Endothelial cell of umbilical vein (primary cell): ENCODE measurements at regions not wholly inside any gene's neighbourhood (a gene's known extent, or its start where the extent isn't known, plus 50 kb on each side); places are given as distances from the start of the nearest gene placed in this dataset.
A peak's percentile ranks its signal among the peaks of the same experiment; 100 is the strongest.

Experiments
- BruUV-seq: library from RNA; stranded (reverse); fragments of 400-500 nt; replicated peaks from 2 replicates; lab custom pipeline; 2021; lab: Mats Ljungman, UMichigan
- CTCF ChIA-PET: fragments of 300-600, 350-600 bp; sonication (Branson Sonifier 250); formaldehyde crosslinking; loops from one replicate; lab custom pipeline; 2021; ENCODE audit warnings: antibody characterized with exemption, inconsistent platforms; lab: Charles Lee
- POLR2A ChIA-PET: fragments of 300-600, 350-600 bp; sonication (Branson Sonifier 250); formaldehyde crosslinking; loops from one replicate; lab custom pipeline; 2021; ENCODE audit warnings: antibody characterized with exemption, inconsistent platforms; lab: Charles Lee
- DNase-seq: peaks from one replicate; pipeline ENCODE4 v3.0.0-alpha.2; 2011; ENCODE audit warnings: low read depth, low spot score
- FAIRE-seq: peaks from 2 replicates; lab custom pipeline; 2011; peaks lifted over from hg19 to GRCh38; lab: Jason Lieb, UNC
- H2AFZ ChIP-seq: 2 replicates; pipeline ENCODE4 v1.6.0; 2012; ENCODE audit warnings: low read depth, low read length, control low read depth, inconsistent platforms
- H3K27ac ChIP-seq: 2 replicates; pipeline ENCODE4 v1.5.1; 2011; ENCODE audit warnings: low read depth, mild to moderate bottlenecking, control low read depth, low read length, moderate library complexity; ENCODE audit not compliant: insufficient read depth
- H3K27me3 ChIP-seq, 2 experiments: 2 replicates each; pipeline versions ENCODE4 v1.6.0 to v1.6.1; 2011; ENCODE audit warnings: low read length in 2 of 2, mixed read lengths in 1 of 2; ENCODE audit not compliant: control insufficient read depth in 2 of 2, insufficient read depth in 2 of 2
- H3K36me3 ChIP-seq, 2 experiments: 2 replicates in 1 of 2; 3 replicates in 1 of 2; pipeline ENCODE4 v1.5.1; 2011; ENCODE audit warnings: low read length in 2 of 2, mild to moderate bottlenecking in 1 of 2, moderate library complexity in 1 of 2; ENCODE audit not compliant: control insufficient read depth in 2 of 2, insufficient read depth in 2 of 2; ENCODE audit errors: extremely low read depth in 1 of 2
- H3K4me1 ChIP-seq: 3 replicates; pipeline ENCODE4 v1.5.1; 2011; ENCODE audit warnings: mild to moderate bottlenecking, low read length; ENCODE audit not compliant: control insufficient read depth, insufficient read depth; ENCODE audit errors: extremely low read depth
- H3K4me2 ChIP-seq: 2 replicates; pipeline ENCODE4 v1.6.1; 2011; ENCODE audit warnings: low read length, control low read depth, mixed read lengths; ENCODE audit not compliant: insufficient read depth
- H3K4me3 ChIP-seq, 3 experiments: fragments of 200-600 bp in 1 of 3; sonication (generic), shearing (Covaris generic) in 1 of 3; replicated peaks in 1 of 3; 2 replicates each; pipeline ENCODE4 v1.5.1; 2011 to 2016; ENCODE audit warnings: control low read depth in 3 of 3, low read length in 3 of 3, mild to moderate bottlenecking in 2 of 3, inconsistent platforms in 1 of 3, low read depth in 1 of 3, moderate library complexity in 1 of 3; ENCODE audit not compliant: insufficient read depth in 1 of 3
- H3K79me2 ChIP-seq: 2 replicates; pipeline ENCODE4 v1.6.0; 2012; ENCODE audit warnings: low read length, inconsistent platforms; ENCODE audit not compliant: control insufficient read depth, insufficient read depth
- H3K9ac ChIP-seq: replicated peaks from 2 replicates; pipeline ENCODE3; 2011; ENCODE audit warnings: low read length, control low read depth; ENCODE audit not compliant: insufficient read depth; ENCODE audit errors: extremely low read depth
- H3K9me1 ChIP-seq: replicated peaks from 3 replicates; pipeline ENCODE4 v1.6.0; 2011; ENCODE audit warnings: mild to moderate bottlenecking, low read length; ENCODE audit not compliant: control insufficient read depth, insufficient read depth; ENCODE audit errors: extremely low read depth
- H3K9me3 ChIP-seq: replicated peaks from 2 replicates; pipeline ENCODE4 v1.5.1; 2012; ENCODE audit warnings: low read length, inconsistent platforms; ENCODE audit not compliant: control insufficient read depth, insufficient read depth
- H4K20me1 ChIP-seq: replicated peaks from 2 replicates; pipeline ENCODE3; 2011; ENCODE audit warnings: mild to moderate bottlenecking, low read length; ENCODE audit not compliant: control insufficient read depth, insufficient read depth; ENCODE audit errors: extremely low read depth
- CTCF ChIP-seq, 2 donors: IDR thresholded peaks; 1 replicate in 1 of 2; 2 replicates in 1 of 2; pipeline ENCODE4 v1.5.1; 2011; ENCODE audit warnings: low read length in 2 of 2, mild to moderate bottlenecking in 2 of 2, moderate library complexity in 2 of 2, control low read depth in 1 of 2, inconsistent platforms in 1 of 2, low read depth in 1 of 2; ENCODE audit not compliant: insufficient read depth in 1 of 2; ENCODE audit errors: extremely low read depth in 1 of 2
- EZH2 ChIP-seq: IDR thresholded peaks from 2 replicates; pipeline ENCODE4 v1.6.1; 2012; ENCODE audit warnings: borderline replicate concordance, low read depth, mild to moderate bottlenecking, moderate library complexity, low read length, inconsistent platforms; ENCODE audit not compliant: severe bottlenecking
- FOS ChIP-seq: IDR thresholded peaks from 2 replicates; pipeline ENCODE4 v1.6.1; 2011; ENCODE audit warnings: mild to moderate bottlenecking, low read length, moderate library complexity, borderline replicate concordance; ENCODE audit not compliant: insufficient read depth
- JUN ChIP-seq: IDR thresholded peaks from 2 replicates; pipeline ENCODE4 v1.6.1; 2011; ENCODE audit warnings: borderline replicate concordance, low read depth; ENCODE audit not compliant: insufficient read length, insufficient read depth
- MAX ChIP-seq: IDR thresholded peaks from 2 replicates; pipeline ENCODE4 v1.6.1; 2011; ENCODE audit not compliant: insufficient read depth, insufficient read length
- MYC ChIP-seq: IDR thresholded peaks from one replicate; pipeline ENCODE4 v1.6.1; 2011; ENCODE audit warnings: mild to moderate bottlenecking, low read depth, low read length
- POLR2A ChIP-seq: IDR thresholded peaks from 2 replicates; pipeline ENCODE4 v1.6.1; 2012; ENCODE audit warnings: low read depth, mild to moderate bottlenecking, control low read depth, low read length
- POLR2AphosphoS5 ChIP-seq: IDR thresholded peaks from 2 replicates; pipeline ENCODE4 v1.6.1; 2012; ENCODE audit warnings: low read depth, mild to moderate bottlenecking, control low read depth, low read length, moderate library complexity; ENCODE audit not compliant: insufficient read depth
- dilution Hi-C: fragments of 300-500 bp; cut with MboI; formaldehyde crosslinking; loops from one replicate; pipeline ENCODE4 v1.15.0; 2019; ENCODE audit warnings: low sequenced_read_pairs; ENCODE audit not compliant: extremely low pct_ligation_motif_present
- intact Hi-C: fragments of 100-400 bp; cut with micrococcal nuclease; formaldehyde crosslinking; loops from one replicate; pipeline ENCODE4 v1.10.0; 2022

- ChIA-PET POLR2A (no interaction called here), CTCF (interaction anchor here (0.7 to 8.4 kb wide), 33 partner anchors 12 to 839 kb away, joined by 3 to 388 read pairs (median 9); partner anchors contain the start of genes AFTPH and LGALSL)
- BruUV-seq, result no TSS peak
- Histone ChIP-seq H3K27ac (no peak overlapping the region), H3K79me2 (no peaks in the 10 kb centered on the region), H3K9me3 (no peaks in the 10 kb centered on the region), H3K4me3 (no peak overlapping the region), H3K9me1 (no peaks in the 10 kb centered on the region), H3K9ac (no peak overlapping the region), H3K4me2 (no peak overlapping the region), H3K4me1 (peaks cover 14% of the 10 kb centered on the region), H4K20me1 (no peaks in the 10 kb centered on the region), H3K36me3 (no peaks in the 10 kb centered on the region), H3K27me3 (no peaks in the 10 kb centered on the region), H2AFZ (peak overlapping the region; percentile 1)
- DNase-seq (peak; percentile 57), FAIRE-seq (peak; percentile 64)
- intact Hi-C loops, result loop anchor here (2.0 kb wide), 4 partner anchors 67 to 1243 kb away; no protein-coding TSS in a partner anchor
- TF ChIP-seq POLR2AphosphoS5, result no peak
- TF ChIP-seq JUN, result no peak
- TF ChIP-seq MYC, result no peak
- TF ChIP-seq FOS, result no peak
- TF ChIP-seq MAX, result no peak
- TF ChIP-seq EZH2, result no peak
- no peak for TF ChIP-seq CTCF (IDR thresholded peaks at IDR 0.05; ENCODE audit: extremely low read depth in 1 of 2, insufficient read depth in 1 of 2, low read depth in 1 of 2, low read length in 2 of 2)
- no peak for TF ChIP-seq POLR2A
- dilution Hi-C loops, result no loop called here
These were observed 124.1 kb upstream of the LGALSL start for GRCh38 chr2:64329848-64330247.
